HG03442 (cell line): ENCODE measurements at regions not wholly inside any gene's neighbourhood (a gene's known extent, or its start where the extent isn't known, plus 50 kb on each side); places are given as distances from the start of the nearest gene placed in this dataset.

Experiments used
- ATAC-seq: cut with Tn5 transposase; IDR thresholded peaks from one replicate; pipeline ENCODE4 v1.9.1; 2021; ENCODE audit warnings: mild to moderate bottlenecking, moderate library complexity; ENCODE audit not compliant: unreplicated experiment

- no peak for ATAC-seq
Observed at GRCh38 chr14:85401384-85401783, 128.6 kb upstream of the FLRT2 start.

DNA sequence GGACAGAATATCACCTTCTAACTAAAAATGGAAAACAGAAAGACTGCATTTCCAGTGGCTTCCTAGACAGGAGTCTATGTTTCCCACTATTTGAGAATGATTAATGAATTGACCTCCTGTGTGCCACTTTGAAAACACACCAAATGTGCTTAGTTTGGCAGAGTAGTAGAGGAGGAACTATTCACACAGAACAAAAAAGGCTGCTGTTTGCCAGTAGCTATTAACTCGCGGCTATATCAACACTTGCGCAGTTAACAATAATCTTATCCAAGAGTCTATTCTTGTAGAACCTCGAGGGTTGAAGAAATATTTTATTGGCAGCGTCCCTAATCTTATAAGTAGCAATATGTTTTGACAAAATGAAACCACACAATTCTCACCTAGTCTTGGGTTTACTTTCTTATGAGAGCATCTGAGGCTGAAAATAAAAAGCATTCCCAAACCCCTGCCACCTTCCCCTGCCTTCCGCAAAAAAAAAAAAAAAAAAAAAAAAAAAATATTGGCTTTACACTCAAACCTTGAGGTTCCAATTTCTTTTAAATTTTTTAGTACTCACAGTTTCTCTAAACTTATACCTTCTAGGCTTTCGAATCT is 127.3 kb upstream of the FLRT2 start:
- no peak for ATAC-seq

GRCh38 chr14:85409481-85410210 is 120.3 kb upstream of the FLRT2 start:
- ATAC-seq: no peak

DNA sequence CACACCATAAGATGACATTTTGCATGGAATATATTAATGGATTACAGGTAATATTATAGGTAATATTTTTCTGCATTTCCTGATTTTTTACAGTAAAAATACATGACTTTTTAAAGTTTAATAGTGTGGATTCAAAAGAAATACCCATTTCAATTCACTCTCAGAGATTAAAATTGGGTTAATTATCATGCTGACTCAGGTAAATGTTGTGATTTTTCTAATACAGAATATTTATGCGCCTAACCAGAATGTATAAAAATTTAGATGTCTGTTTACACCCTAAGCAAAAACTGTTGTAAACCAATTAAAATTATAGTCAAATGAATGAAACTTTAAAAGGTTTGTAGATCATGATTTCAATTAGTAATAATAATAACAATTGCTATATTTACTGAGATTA is 117.2 kb upstream of the FLRT2 start:
- ATAC-seq: no peak

DNA sequence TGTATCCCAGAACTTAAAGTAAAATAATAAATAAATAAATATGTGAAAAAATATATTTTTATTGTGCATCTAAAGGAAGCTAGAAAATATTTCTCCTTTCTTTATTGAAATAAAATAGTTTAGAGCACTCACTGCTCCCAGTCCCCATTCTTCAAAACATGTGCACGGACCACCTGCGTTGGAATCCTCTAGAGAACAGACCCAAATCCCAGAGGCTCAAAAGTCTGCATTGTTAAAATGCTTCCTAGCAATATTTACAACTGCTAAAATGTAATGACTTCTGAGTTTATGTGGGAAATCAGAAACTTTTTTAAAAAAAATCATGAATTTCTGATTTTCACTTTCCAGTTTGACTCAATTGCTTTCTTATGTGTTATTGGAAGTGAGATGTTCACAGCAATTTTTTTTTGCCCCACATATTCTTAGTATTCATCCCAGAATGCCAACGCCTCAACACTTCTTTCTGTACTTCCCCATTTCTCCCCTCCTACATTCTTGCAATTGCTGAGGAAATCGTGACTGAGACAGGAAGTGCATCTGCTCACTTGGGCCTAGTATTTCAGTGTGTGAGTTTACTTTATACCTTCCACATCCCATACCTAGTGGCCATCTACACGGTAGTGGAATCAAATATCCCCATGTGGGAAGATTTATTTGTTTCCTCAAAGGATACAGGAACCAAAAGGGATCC is 116.0 kb upstream of the FLRT2 start:
- no peak for ATAC-seq

DNA sequence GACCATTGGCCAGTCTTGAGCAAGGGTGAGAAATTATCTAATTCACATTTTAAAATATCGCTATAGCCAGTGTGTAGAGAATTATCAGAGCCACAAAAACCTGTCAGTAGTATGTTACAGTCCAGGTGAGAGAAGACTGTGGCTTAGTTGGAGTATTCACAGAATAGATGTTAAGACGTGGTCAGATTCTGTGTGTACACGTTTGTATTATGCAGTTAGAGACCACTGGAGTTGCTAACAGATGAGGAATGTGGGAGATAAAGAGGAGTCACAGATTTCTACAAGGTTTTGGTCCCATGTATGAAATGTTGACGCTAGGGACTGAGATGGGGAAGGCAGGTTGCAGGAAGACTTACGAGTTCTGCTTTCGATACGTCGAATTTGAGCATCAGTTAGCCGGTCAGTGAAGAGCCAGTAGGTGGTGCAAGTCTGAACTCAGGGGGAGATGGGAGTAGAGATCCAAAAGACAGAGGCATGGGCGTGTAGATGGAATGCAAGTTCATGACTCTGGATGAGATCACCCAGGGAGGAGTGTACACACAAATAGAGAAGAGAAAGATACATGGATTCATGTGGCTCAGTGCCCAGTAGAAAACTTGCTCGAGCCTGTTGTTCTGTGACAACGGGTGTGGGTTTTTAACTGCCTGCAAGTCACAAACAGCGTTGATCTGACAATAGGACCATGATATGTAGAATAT is 114.8 kb upstream of the FLRT2 start:
- ATAC-seq: no peak

DNA sequence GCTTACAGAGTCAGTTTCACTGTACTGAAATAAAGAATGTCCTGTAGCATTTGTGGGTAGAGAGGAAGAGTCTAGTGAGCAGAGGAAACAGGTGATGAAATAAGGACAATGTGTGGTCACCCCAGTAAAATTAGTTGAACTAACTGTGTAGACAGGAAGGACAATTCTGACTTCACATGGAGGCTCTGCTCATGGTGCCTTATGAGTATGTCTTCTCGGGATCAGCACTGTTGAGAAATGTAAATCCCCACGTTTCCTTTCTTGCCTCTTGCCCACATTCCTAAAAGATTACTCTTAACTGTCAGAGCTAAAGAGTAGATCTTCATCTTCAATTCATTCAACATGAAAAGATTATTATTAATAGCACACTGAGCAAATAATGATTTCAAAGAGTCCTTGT is 113.2 kb upstream of the FLRT2 start:
- ATAC-seq: no peak

- ATAC-seq: no peak
Observed at GRCh38 chr14:85417396-85417795, 112.5 kb upstream of the FLRT2 start.

- no peak for ATAC-seq
Observed at GRCh38 chr14:85418721-85419120, 111.2 kb upstream of the FLRT2 start.

- no peak for ATAC-seq
Observed at GRCh38 chr14:85420278-85420677, 109.7 kb upstream of the FLRT2 start.

- ATAC-seq: no peak
Observed at GRCh38 chr14:85420707-85421106, 109.2 kb upstream of the FLRT2 start.

DNA sequence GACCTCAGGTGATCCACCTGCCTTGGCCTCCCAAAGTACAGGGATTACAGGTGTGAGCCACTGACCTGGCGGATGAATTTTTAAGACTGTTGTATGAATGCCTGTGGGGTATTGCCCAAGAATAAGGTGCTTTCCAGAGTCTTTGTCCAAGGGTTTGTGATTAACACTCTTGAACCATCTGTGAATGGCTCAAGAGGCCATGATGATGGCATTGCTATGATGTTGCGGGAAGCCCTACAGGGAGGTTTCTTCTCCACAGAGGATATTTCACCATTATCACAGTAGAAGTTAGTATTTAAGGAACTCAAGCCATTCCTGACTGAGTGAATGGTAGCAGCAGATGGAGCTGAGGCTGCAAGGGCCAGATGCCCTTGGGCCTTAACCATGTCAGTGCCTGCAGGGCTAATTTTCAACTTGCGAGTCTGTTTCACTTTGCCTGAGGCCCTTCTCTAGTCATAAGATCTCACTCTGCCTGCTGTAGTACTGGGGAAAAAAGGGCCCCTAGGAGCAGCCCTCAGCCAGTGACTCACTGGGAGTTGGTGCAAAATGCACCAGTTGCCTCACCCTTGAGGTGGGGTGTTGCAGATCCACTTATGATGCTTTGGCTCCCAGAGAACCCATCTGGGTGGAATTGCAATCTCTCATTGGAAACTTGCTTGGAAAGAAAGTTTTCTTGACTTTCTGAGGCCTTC is 108.6 kb upstream of the FLRT2 start:
- ATAC-seq: no peak

DNA sequence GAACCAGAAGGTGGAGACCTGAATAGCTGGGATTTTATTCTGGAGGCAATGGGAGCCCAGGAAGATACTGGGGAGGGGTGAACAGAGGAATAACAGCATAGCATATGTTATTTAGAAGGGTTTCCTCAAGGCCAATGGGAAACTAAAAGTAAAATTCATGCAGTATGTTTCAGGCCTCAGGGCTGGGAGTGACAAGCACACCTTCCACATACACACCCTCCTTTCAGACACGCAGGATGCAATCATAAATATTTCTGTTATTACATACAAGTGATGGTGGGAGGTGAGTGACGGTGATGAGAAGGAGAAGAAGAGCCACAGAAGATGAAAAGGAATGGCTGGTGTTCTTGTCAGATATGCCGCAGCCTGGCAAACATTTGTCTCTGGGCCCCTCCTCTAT is 106.1 kb upstream of the FLRT2 start:
- ATAC-seq: no peak

DNA sequence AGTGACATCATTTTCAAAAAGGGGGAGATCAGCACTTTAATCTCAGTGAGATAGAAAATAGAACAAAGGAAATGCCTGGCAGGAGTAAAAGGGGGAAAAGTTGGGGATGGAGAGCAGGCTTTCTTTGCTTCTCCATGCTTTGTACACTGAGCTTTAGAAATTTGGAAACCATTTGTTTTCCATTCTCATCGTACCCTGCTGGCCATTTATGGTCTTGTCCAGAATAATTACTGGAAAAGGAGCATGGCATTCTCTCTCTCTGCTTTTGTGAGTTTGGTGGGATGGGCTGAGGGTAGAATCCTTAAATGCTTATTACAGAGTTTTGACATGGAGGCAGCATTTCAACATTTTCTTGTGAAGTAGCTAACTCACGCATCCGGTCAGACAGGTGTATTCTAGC is 104.4 kb upstream of the FLRT2 start:
- ATAC-seq: no peak

GRCh38 chr14:85426068-85426935 is 103.6 kb upstream of the FLRT2 start:
- ATAC-seq: no peak

- no peak for ATAC-seq
Observed at GRCh38 chr14:85428926-85429325, 101.0 kb upstream of the FLRT2 start.

- no peak for ATAC-seq
Observed at GRCh38 chr14:85437148-85437547, 92.8 kb upstream of the FLRT2 start.

- ATAC-seq: no peak
Observed at GRCh38 chr14:85438001-85438400, 91.9 kb upstream of the FLRT2 start.

- ATAC-seq: no peak
Observed at GRCh38 chr14:85438481-85438942, 91.4 kb upstream of the FLRT2 start.

- ATAC-seq: no peak
Observed at GRCh38 chr14:85439696-85440328, 90.1 kb upstream of the FLRT2 start.
